GM12865 (cell line): ENCODE measurements at regions not wholly inside any gene's neighbourhood (a gene's known extent, or its start where the extent isn't known, plus 50 kb on each side); places are given as distances from the start of the nearest gene placed in this dataset.
A peak's percentile ranks its signal among the peaks of the same experiment; 100 is the strongest.

Experiments
- DNase-seq: peaks from one replicate; pipeline ENCODE4 v3.0.0; 2010; ENCODE audit warnings: low read depth
- H3K4me3 ChIP-seq: 2 replicates; pipeline ENCODE4 v1.5.1; 2011; ENCODE audit warnings: mild to moderate bottlenecking, low read depth, low read length, control low read depth
- CTCF ChIP-seq: IDR thresholded peaks from 2 replicates; pipeline ENCODE4 v1.5.1; 2011; ENCODE audit warnings: low read length, control low read depth, low read depth, inconsistent platforms; ENCODE audit not compliant: insufficient read depth; ENCODE audit errors: missing control alignments

- TF ChIP-seq CTCF, result no peak
- DNase-seq, result no peak
- H3K4me3 ChIP-seq, result no peak overlapping the region
These were observed 350.6 kb upstream of the ARGLU1 start for GRCh38 chr13:106918557-106918860.

DNA sequence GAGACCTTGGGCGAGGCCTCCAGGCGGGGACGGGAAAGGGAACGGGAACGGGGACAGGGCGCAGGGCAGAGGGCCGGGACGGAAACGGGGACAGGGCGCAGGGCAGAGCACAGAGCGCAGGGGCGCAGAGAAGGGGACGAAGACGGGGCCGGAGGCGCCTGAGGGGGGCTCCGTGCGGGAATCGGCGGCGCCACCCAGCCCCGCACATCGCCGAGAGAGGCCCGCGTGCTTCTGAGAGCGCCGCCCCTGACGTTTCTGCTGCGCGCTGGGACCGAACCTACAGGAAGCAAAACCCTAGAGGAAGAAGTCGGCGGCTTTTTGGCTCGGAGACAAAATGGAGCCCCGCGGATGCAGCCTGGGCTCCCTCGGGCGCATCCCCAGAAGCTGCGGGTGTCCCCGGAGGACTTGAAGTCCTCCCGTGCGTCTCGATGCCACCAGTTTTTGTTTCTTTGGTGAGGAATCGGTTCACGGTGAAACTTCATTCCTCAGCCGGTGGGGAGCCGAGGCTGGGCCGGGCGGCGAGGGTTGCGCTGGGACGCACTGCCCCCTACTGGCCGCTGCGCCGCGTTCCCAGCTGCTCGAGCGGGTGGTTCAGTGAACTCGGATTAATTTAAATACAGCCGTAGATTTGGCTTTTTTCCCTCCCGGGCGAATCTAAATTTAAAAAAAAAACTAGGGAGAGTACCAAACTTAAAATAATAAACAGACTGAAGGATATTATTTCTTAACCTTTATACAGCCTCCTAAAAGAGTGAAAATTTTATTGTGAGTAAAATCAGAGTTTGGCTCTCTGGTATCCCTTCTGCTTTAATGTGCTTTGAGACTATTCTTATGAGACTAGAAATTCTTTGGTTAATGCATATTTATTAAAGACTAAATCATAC, 350.0 kb upstream of the ARGLU1 start:
- H3K4me3 ChIP-seq, result peak overlapping the region; percentile 58
- peak; percentile 76 for DNase-seq
- peak; percentile 91 for TF ChIP-seq CTCF

GRCh38 chr13:106917024-106917571, 349.2 kb upstream of the ARGLU1 start:
- H3K4me3 ChIP-seq, result no peak overlapping the region

DNA sequence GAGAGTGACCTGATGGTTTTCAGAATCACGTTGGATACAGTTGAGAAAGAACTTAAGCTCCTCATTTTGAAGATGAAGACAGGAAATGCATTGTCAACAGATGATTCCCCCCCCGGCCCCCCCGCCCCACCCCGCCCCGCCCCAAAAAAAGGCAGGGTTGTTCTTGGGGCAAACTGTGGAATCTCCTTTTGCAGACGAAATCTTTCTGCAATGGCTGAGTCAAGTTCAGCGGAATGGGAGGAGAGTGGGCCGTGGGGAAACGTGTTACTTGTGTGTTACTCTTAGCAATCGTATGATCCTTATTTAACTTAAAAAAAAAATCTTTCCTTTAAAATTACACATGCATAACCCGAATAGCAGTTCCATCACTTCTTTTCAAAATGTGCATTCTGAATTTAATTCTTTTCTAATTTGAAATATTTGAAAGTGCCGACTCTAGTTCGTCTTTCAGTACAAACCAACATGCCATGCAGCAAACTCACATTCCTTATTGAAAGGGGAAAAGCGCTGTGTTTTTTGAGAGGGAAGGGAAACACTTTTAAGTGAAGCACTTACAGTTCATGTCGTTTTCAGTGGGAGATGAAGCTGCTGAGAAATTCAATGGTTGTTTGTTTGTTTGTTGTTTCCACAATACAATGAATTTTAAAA, 348.5 kb upstream of the ARGLU1 start:
- no peak overlapping the region for H3K4me3 ChIP-seq
- TF ChIP-seq CTCF, result no peak
- DNase-seq, result no peak

More at GRCh38 chr13:106917024-106917571, 349.2 kb upstream of the ARGLU1 start:
- peak; percentile 4 for DNase-seq
- TF ChIP-seq CTCF, result no peak

DNA sequence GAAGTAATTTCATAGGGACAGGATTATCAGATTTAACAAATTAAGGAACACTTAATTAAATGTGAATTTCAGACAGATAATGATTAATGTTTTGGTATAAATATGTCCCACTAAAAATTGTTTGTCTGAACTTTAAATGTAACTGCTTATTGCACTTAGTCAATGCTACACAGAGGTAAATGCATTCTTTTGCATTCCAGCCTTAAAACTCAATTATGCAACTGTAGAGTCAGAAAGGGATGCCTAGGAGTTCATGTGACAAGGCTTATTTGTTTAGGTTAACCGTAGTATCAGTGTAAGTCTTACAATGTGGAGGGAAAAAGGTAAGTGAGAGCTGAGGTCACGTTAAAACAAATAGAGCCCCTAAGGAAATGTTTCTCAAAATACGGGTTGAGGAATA, 347.2 kb upstream of the ARGLU1 start:
- TF ChIP-seq CTCF, result no peak
- no peak for DNase-seq

GRCh38 chr13:106911627-106912026, 343.7 kb upstream of the ARGLU1 start:
- no peak for DNase-seq
- TF ChIP-seq CTCF, result no peak
- no peak overlapping the region for H3K4me3 ChIP-seq

More for the DNA sequence above, 347.2 kb upstream of the ARGLU1 start:
- H3K4me3 ChIP-seq, result no peak overlapping the region
